ENCODE measurements at regions not wholly inside any gene's neighbourhood (a gene's known extent, or its start where the extent isn't known, plus 50 kb on each side); places are given as distances from the start of the nearest gene placed in this dataset.

GRCh38 chr6:139608466-139609261 is 234.2 kb upstream of the CITED2 start:
- no peak for TF ChIP-seq EZH2 (IDR thresholded peaks at IDR 0.05; ENCODE audit: insufficient read depth, poor library complexity, severe bottlenecking)
- TF ChIP-seq EZH2phosphoT487 (IDR thresholded peaks at IDR 0.05; ENCODE audit: insufficient read depth, low read depth) = no peak

All from GM23248 (cell line).